Small intestine (tissue), 7 donors: ENCODE measurements at regions not wholly inside any gene's neighbourhood (a gene's known extent, or its start where the extent isn't known, plus 50 kb on each side); places are given as distances from the start of the nearest gene placed in this dataset.

ENCODE experiments used
- DNase-seq, 2 donors: peaks; one replicate each; pipeline versions ENCODE4 v3.0.0 to v3.0.0-alpha.2; 2013
- FAIRE-seq: peaks from 2 replicates; lab custom pipeline; 2012; peaks lifted over from hg19 to GRCh38; lab: Jason Lieb, UNC
- H3K27ac ChIP-seq, 3 donors: one replicate each; pipeline ENCODE4 v1.5.1; 2013; ENCODE audit warnings: low read length in 2 of 3, mild to moderate bottlenecking in 2 of 3, control low read depth in 1 of 3, inconsistent platforms in 1 of 3, low read depth in 1 of 3, moderate library complexity in 1 of 3
- H3K27me3 ChIP-seq, 3 donors: one replicate each; pipeline ENCODE4 v1.6.1; 2013; ENCODE audit warnings: low read length in 3 of 3, inconsistent platforms in 1 of 3; ENCODE audit not compliant: control insufficient read depth in 3 of 3, insufficient read depth in 3 of 3
- H3K36me3 ChIP-seq, 3 donors: one replicate each; pipeline ENCODE4 v1.6.1; 2013; ENCODE audit warnings: low read length in 3 of 3, inconsistent platforms in 1 of 3, low read depth in 1 of 3, mild to moderate bottlenecking in 1 of 3, moderate library complexity in 1 of 3; ENCODE audit not compliant: control insufficient read depth in 3 of 3, insufficient read depth in 2 of 3
- H3K4me1 ChIP-seq, 3 donors: one replicate each; pipeline ENCODE4 v1.6.1; 2013; ENCODE audit warnings: low read length in 2 of 3, inconsistent platforms in 1 of 3, low read depth in 1 of 3, mild to moderate bottlenecking in 1 of 3, moderate library complexity in 1 of 3; ENCODE audit not compliant: control insufficient read depth in 3 of 3, insufficient read depth in 2 of 3
- H3K4me3 ChIP-seq, 3 donors: one replicate each; pipeline ENCODE4 v1.5.1; 2013; ENCODE audit warnings: low read length in 3 of 3, control low read depth in 1 of 3, inconsistent platforms in 1 of 3, low read depth in 1 of 3, mild to moderate bottlenecking in 1 of 3, moderate library complexity in 1 of 3
- H3K9me3 ChIP-seq, 2 donors: one replicate each; pipeline ENCODE4 v1.6.1; 2013; ENCODE audit warnings: low read depth in 1 of 2, low read length in 1 of 2; ENCODE audit not compliant: control insufficient read depth in 2 of 2, insufficient read depth in 1 of 2
- WGBS, 3 donors: extraction: QIAGEN DNeasy Blood & Tissue Kit; methylation state at CpG; one replicate each; pipeline ENCODE4 v1.1.7; 2013; 5-methylcytosine and 5-hydroxymethylcytosine counted together
- donor health status: healthy with polysubstance abuse.
- donor health status: control.
- donor health status: control.
- donor health status: Bipolar disorder and iron deficiency.
- donor health status: healthy.

DNA sequence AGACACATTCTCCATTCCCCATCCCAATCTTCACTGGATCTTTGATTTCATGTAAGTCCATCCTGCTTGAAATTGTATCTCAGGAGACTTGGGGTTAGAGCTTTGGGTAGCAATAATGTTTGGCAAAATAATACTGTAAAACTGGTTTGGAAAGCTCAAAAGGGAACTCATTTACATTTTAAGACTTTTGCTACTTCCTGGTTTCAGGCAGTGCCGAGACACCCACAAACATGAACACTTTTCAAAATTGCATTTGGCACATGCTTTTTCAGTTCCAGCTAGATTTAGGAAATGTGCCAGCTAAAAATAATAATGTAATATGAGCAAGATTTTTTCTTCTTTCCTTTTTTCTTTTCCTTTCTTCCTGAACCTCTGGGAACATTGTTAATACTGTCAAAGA, 145.7 kb upstream of the CBLB start:
- Histone ChIP-seq H3K9me3 (peaks cover 0 to 3% of the 10 kb centered on the region in 2 donors), H3K27me3 (no peaks in the 10 kb centered on the region), H3K4me3 (no peak overlapping the region), H3K4me1 (no peaks in the 10 kb centered on the region), H3K36me3 (no peaks in the 10 kb centered on the region), H3K27ac (no peak overlapping the region)
- 63 to 83% (median 75%) methylated on average over 1 of the region's 1 CpG for WGBS, 3 donors
- FAIRE-seq (no peak), DNase-seq (no peak)

DNA sequence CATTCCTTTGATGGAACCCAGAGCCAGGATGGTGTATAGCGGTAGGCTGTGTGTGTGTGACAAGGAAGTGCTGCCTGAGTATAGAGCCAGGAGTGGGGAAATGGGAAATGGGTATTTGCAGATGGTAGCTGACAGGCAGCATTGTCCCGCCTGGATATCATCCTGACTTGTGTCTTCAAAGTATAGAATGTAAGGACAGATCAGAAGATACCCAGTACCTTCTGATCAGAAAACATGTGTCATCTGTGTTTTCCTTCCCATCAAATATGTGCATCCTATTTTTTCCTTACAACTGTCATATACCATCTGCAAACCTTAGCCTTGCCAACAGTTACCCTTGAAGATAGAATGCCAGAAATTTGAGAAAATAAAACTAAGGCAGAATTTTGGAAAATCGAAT, 146.2 kb upstream of the CBLB start:
- Histone ChIP-seq H3K4me1 (no peaks in the 10 kb centered on the region), H3K27ac (no peak overlapping the region), H3K27me3 (no peaks in the 10 kb centered on the region), H3K9me3 (peaks cover 0 to 3% of the 10 kb centered on the region in 2 donors), H3K4me3 (no peak overlapping the region), H3K36me3 (no peaks in the 10 kb centered on the region)
- 92 to 95% (median 95%) methylated on average over 3 of the region's 3 CpGs for WGBS, 3 donors
- no peak for DNase-seq
- FAIRE-seq = no peak

DNA sequence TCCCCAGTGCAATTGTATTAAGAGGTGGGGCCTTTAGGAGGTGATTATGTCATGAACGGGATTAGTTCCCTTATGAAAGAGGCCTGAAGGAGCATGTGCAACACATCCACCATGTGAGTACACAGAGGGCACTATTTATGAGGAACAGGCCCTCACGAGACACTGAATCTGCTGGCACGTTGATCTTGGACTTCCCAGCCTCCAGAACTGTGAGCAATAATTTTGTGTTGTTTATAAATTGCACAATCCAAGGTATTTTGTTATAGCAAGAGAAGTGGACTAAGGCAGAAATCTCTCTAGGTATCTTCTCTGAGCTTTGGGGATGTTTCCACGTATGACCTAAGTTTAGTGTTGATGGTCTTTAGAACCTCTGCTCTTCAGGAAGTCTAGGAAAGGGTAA, 149.3 kb upstream of the CBLB start:
- no peak overlapping the region for H3K27ac ChIP-seq
- 83 to 92% (median 87%) methylated on average over 4 of the region's 4 CpGs for WGBS, 3 donors
- H3K4me3 ChIP-seq = no peak overlapping the region
- DNase-seq (no peak), FAIRE-seq (no peak)
- H3K36me3 ChIP-seq = no peaks in the 10 kb centered on the region
- H3K27me3 ChIP-seq = no peaks in the 10 kb centered on the region
- no peaks in the 10 kb centered on the region for H3K4me1 ChIP-seq
- H3K9me3 ChIP-seq = peaks cover 0 to 3% of the 10 kb centered on the region in 2 donors

DNA sequence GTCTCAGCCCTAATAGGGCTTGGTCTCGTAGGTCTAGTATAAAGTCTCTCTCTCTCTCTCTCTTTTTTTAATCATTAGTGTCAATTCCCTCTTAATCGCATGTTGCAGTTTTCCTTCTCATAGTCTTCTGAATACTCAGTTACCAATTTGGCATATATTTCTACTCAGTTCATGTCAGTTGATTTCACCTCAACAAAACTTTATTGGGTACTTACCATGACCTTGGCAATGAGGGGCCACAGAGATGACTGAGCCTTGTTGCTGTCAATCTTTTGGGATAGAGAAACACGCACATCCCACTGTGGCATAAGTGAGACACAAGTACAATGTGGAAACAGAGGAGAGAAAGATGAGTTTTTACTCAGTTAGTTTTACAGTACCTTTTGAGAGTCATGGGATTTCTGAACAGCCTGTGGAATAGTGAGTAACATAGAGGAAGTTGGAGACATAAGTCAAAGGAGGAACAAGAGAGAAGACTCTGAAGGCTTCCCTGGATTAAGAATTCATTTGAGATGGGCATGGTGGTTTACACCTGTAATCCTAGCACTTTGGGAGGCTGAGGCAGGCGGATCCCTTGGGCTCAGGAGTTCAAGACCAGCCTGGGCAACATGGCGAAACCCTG, 150.2 kb upstream of the CBLB start:
- no peak overlapping the region for H3K27ac ChIP-seq
- H3K27me3 ChIP-seq = no peaks in the 10 kb centered on the region
- DNase-seq (no peak), FAIRE-seq (no peak)
- WGBS, 3 donors = 95 to 97% (median 95%) methylated on average over 5 of the region's 5 CpGs
- peaks cover 0 to 3% of the 10 kb centered on the region in 2 donors for H3K9me3 ChIP-seq
- no peak overlapping the region for H3K4me3 ChIP-seq
- no peaks in the 10 kb centered on the region for H3K36me3 ChIP-seq
- H3K4me1 ChIP-seq = no peaks in the 10 kb centered on the region

DNA sequence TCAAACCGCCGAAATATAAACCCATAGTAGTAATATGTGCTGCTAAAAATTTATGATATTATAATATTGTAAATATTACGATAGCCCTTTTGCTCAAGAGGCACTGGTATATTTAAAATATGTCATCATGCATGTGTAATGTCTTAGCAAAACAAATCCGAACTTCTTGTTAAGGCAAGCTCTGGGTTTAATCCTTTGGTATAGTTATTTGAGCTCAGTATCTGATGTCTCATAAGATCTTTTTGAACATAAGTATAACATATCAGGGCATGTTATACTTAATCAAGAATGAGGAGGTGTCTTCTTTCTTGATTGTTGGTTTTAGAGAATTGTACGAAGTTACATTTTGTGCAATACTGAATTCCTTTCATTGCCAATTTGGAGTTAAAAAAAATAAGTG, 154.1 kb upstream of the CBLB start:
- Histone ChIP-seq H3K9me3 (peaks cover 0 to 3% of the 10 kb centered on the region in 2 donors), H3K4me3 (no peak overlapping the region), H3K27me3 (no peaks in the 10 kb centered on the region), H3K27ac (no peak overlapping the region), H3K36me3 (no peaks in the 10 kb centered on the region), H3K4me1 (no peaks in the 10 kb centered on the region)
- 89 to 95% (median 93%) methylated on average over 5 of the region's 5 CpGs for WGBS, 3 donors
- DNase-seq (no peak), FAIRE-seq (no peak)

DNA sequence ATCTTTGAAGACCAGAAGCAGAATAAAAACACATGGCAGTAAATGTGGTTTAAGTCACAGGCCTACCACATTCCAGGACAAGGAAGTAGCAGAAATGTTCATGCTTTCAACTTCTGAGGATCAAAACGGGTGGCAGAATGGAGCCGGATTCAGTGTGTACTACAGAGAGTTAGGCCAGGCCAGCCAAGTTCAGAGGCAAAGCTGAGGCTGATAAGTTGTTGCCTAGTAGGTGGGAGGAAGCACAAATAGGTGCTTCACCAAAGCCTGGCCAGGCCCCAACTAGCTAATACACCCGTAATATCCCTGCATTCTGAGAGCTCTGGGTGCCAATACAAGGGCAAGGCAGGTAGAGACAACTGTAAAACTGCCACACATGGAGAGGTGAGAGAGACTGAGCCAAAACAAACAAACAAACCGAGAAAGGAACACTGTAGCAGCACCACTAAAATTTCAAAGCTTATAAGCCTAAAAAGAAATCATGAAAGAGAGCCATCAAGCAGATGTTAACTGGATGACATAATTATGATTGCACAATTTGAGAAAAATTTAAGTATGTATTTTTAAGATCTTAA, 156.4 kb upstream of the CBLB start:
- H3K27me3 ChIP-seq = no peaks in the 10 kb centered on the region
- FAIRE-seq = peak; percentile 44
- H3K4me1 ChIP-seq = no peaks in the 10 kb centered on the region
- no peak overlapping the region for H3K4me3 ChIP-seq
- 38 to 72% (median 52%) methylated on average over 4 of the region's 4 CpGs for WGBS, 3 donors
- H3K9me3 ChIP-seq = no peaks in the 10 kb centered on the region
- no peaks in the 10 kb centered on the region for H3K36me3 ChIP-seq
- no peak for DNase-seq
- H3K27ac ChIP-seq = no peak overlapping the region

DNA sequence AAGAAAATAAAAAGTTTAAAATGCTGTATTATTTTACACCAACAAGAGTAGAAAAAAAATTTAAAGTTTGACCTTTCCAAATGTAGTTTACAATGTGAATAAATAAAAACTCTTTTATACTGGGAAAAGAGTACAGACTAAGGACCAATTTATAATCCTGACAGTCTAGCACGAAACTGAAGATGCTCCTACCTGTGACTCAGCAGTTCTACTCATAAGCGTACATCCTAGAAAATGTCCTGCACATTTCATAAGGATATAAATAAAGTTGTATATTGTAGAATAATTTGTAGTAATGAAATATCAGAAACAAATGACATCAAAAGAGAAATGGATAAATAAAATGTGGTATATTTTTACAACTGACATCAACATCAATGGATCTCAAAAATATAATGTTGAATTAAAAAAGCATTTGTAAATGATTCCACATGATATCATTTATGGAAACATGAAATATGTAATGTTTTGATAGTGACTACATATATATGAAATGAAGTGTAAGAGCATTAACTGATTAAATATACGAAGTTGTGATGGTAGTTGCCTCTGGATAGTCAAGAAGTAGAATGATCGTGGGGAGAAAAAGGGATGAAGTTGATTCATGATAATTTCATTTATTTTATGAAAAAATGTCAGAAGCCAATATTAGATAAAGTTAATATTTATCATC, 161.3 kb upstream of the CBLB start:
- H3K36me3 ChIP-seq = no peaks in the 10 kb centered on the region
- no peaks in the 10 kb centered on the region for H3K9me3 ChIP-seq
- WGBS, 3 donors = 85 to 95% (median 95%) methylated on average over 4 of the region's 4 CpGs
- H3K4me3 ChIP-seq = no peak overlapping the region
- FAIRE-seq (no peak), DNase-seq (no peak)
- H3K27ac ChIP-seq = no peak overlapping the region
- no peaks in the 10 kb centered on the region for H3K4me1 ChIP-seq
- H3K27me3 ChIP-seq = no peaks in the 10 kb centered on the region

DNA sequence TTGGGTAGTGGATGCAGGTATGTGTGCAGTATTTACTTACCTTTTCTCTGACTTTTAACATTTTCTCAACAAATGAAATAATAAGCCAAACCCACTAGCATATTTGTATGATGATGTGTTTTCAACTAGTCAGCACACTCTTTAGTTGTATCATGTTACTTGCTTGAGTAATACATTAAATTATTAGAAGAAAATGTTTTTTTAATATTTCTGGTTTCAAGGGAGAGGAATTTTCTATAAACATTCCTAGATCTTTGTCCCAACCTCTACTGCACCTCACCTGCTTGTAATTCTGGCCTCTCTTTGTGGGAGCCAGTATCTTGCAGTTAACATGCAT, 161.8 kb upstream of the CBLB start:
- Histone ChIP-seq H3K4me3 (no peak overlapping the region), H3K27ac (no peak overlapping the region), H3K9me3 (no peaks in the 10 kb centered on the region), H3K4me1 (no peaks in the 10 kb centered on the region), H3K27me3 (no peaks in the 10 kb centered on the region), H3K36me3 (no peaks in the 10 kb centered on the region)
- DNase-seq (no peak), FAIRE-seq (no peak)
